IMR-90 (cell line): ENCODE measurements at regions not wholly inside any gene's neighbourhood (a gene's known extent, or its start where the extent isn't known, plus 50 kb on each side); places are given as distances from the start of the nearest gene placed in this dataset.

Source experiments
- ATAC-seq: fragments of 200-7000 bp; cut with Tn5 transposase; 2 replicates; pipeline ENCODE4 v1.9.1; 2020; ENCODE audit warnings: low read depth, mild to moderate bottlenecking, moderate library complexity
- BruUV-seq: library from RNA; stranded (reverse); fragments of 400-500 nt; replicated peaks from 2 replicates; lab custom pipeline; 2021; lab: Mats Ljungman, UMichigan
- CTCF ChIA-PET: fragments of 300-600 bp; formaldehyde crosslinking; extraction: SDS; loops from one replicate; lab custom pipeline; 2021; ENCODE audit warnings: antibody characterized with exemption; lab: Yijun Ruan, JAX
- POLR2A ChIA-PET: fragments of 300-600 bp; sonication (Branson Sonifier 250); formaldehyde crosslinking; loops from one replicate; lab custom pipeline; 2022; ENCODE audit warnings: antibody characterized with exemption; ENCODE audit not compliant: unreplicated experiment; lab: Charles Lee
- DNase-seq: peaks from one replicate; pipeline ENCODE4 v3.0.0; 2013
- H2AFZ ChIP-seq: replicated peaks from 2 replicates; pipeline ENCODE3; 2013; ENCODE audit warnings: low read length, mild to moderate bottlenecking; ENCODE audit not compliant: poor library complexity
- H2AK5ac ChIP-seq: 2 replicates; pipeline ENCODE4 v1.6.1; 2013; ENCODE audit warnings: low read depth, low read length, inconsistent platforms
- H2AK9ac ChIP-seq: replicated peaks from 2 replicates; pipeline ENCODE3; 2013; ENCODE audit warnings: mild to moderate bottlenecking, low read depth, low read length, moderate library complexity; ENCODE audit not compliant: poor library complexity
- H2BK120ac ChIP-seq: 2 replicates; pipeline ENCODE4 v1.6.1; 2013; ENCODE audit warnings: low read depth, low read length, inconsistent platforms
- H2BK15ac ChIP-seq: 3 replicates; pipeline ENCODE4 v1.6.1; 2013; ENCODE audit warnings: low read depth, low read length, inconsistent platforms
- H2BK20ac ChIP-seq: 2 replicates; pipeline ENCODE4 v1.6.1; 2013; ENCODE audit warnings: low read depth, mild to moderate bottlenecking, inconsistent platforms, low read length, moderate library complexity
- H2BK5ac ChIP-seq: 2 replicates; pipeline ENCODE4 v1.6.1; 2013; ENCODE audit warnings: mild to moderate bottlenecking, low read depth, low read length, inconsistent platforms; ENCODE audit not compliant: poor library complexity, severe bottlenecking
- H3K14ac ChIP-seq: replicated peaks from 2 replicates; pipeline ENCODE4 v1.6.1; 2013; ENCODE audit warnings: low read depth, low read length, inconsistent platforms
- H3K18ac ChIP-seq: 2 replicates; pipeline ENCODE4 v1.6.1; 2013; ENCODE audit warnings: low read depth, low read length, control low read depth
- H3K23ac ChIP-seq: 2 replicates; pipeline ENCODE4 v1.6.1; 2013; ENCODE audit warnings: low read depth, low read length, inconsistent platforms
- H3K27ac ChIP-seq: 2 replicates; pipeline ENCODE4 v1.5.1; 2013; ENCODE audit warnings: mild to moderate bottlenecking, control low read depth, low read length; ENCODE audit not compliant: insufficient read depth
- H3K27me3 ChIP-seq: 2 replicates; pipeline ENCODE4 v1.6.1; 2013; ENCODE audit warnings: low read length; ENCODE audit not compliant: control insufficient read depth, insufficient read depth
- H3K36me3 ChIP-seq: 2 replicates; pipeline ENCODE4 v1.6.1; 2013; ENCODE audit warnings: low read length, mixed read lengths; ENCODE audit not compliant: control insufficient read depth, insufficient read depth
- H3K4ac ChIP-seq: 2 replicates; pipeline ENCODE4 v1.6.1; 2013; ENCODE audit warnings: low read depth, low read length, inconsistent platforms
- H3K4me1 ChIP-seq: 2 replicates; pipeline ENCODE4 v1.6.1; 2013; ENCODE audit warnings: low read length, mixed read lengths; ENCODE audit not compliant: control insufficient read depth, insufficient read depth
- H3K4me2 ChIP-seq: 2 replicates; pipeline ENCODE4 v1.6.1; 2013; ENCODE audit warnings: low read depth, mild to moderate bottlenecking, control low read depth, low read length, moderate library complexity
- H3K4me3 ChIP-seq: 2 replicates; pipeline ENCODE4 v1.5.1; 2013; ENCODE audit warnings: low read depth, mild to moderate bottlenecking, control low read depth, low read length, moderate library complexity; ENCODE audit not compliant: insufficient read depth
- H3K56ac ChIP-seq: 2 replicates; pipeline ENCODE4 v1.6.1; 2013; ENCODE audit warnings: low read length, inconsistent platforms; ENCODE audit not compliant: insufficient read depth; ENCODE audit errors: extremely low read depth
- H3K79me1 ChIP-seq, 2 experiments: 2 replicates each; pipeline ENCODE4 v1.6.1; 2013; ENCODE audit warnings: low read length in 2 of 2, inconsistent platforms in 1 of 2, low read depth in 1 of 2
- H3K9ac ChIP-seq: 2 replicates; pipeline ENCODE4 v1.6.1; 2013; ENCODE audit warnings: low read depth, low read length, control low read depth
- H3K9me1 ChIP-seq: 2 replicates; pipeline ENCODE4 v1.6.1; 2013; ENCODE audit warnings: low read length, inconsistent platforms; ENCODE audit not compliant: insufficient read depth
- H3K9me3 ChIP-seq: 2 replicates; pipeline ENCODE4 v1.6.1; 2013; ENCODE audit warnings: low read length; ENCODE audit not compliant: control insufficient read depth, insufficient read depth
- H4K20me1 ChIP-seq: 2 replicates; pipeline ENCODE4 v1.6.1; 2013; ENCODE audit warnings: low read length, inconsistent platforms; ENCODE audit not compliant: insufficient read depth
- H4K5ac ChIP-seq: 2 replicates; pipeline ENCODE4 v1.6.1; 2013; ENCODE audit warnings: mild to moderate bottlenecking, low read depth, low read length, control low read depth
- H4K8ac ChIP-seq, 2 experiments: 2 replicates each; pipeline ENCODE4 v1.6.1; 2013; ENCODE audit warnings: low read depth in 2 of 2, low read length in 2 of 2, control low read depth in 1 of 2, inconsistent platforms in 1 of 2
- H4K91ac ChIP-seq: 2 replicates; pipeline ENCODE4 v1.6.1; 2013; ENCODE audit warnings: low read depth, low read length, inconsistent platforms; ENCODE audit not compliant: insufficient read depth
- CHD1 ChIP-seq: IDR thresholded peaks from 2 replicates; pipeline ENCODE4 v1.6.1; 2012; ENCODE audit warnings: low read depth, low read length, improper control_type of control experiment
- MAFK ChIP-seq: IDR thresholded peaks from 2 replicates; pipeline ENCODE4 v1.6.1; 2012; ENCODE audit warnings: low read depth, low read length, improper control_type of control experiment
- POLR2A ChIP-seq: IDR thresholded peaks from 2 replicates; pipeline ENCODE4 v1.6.1; 2012; ENCODE audit warnings: mild to moderate bottlenecking, low read depth, low read length
- RFX5 ChIP-seq: IDR thresholded peaks from 2 replicates; pipeline ENCODE4 v1.8.0; 2012; ENCODE audit warnings: low read depth, mild to moderate bottlenecking, low read length, moderate library complexity
- SMC3 ChIP-seq: fragments of 150-350 bp; IDR thresholded peaks from 2 replicates; pipeline ENCODE4 v1.6.1; 2016; ENCODE audit warnings: low read depth, mild to moderate bottlenecking, antibody characterized with exemption, low read length, moderate library complexity
- WGBS, 2 experiments: methylation state at CpG; one replicate each; pipeline versions ENCODE4 v1.1.5 to v1.1.7; 2013; ENCODE audit warnings: missing lambda C conversion rate in 2 of 2; ENCODE audit not compliant: insufficient read length in 1 of 2; ENCODE audit errors: extremely low coverage in 2 of 2; 5-methylcytosine and 5-hydroxymethylcytosine counted together
- dilution Hi-C: fragments of 300-500 bp; cut with HindIII; formaldehyde crosslinking; loops from one replicate; pipeline ENCODE4 v1.14.3; 2018; ENCODE audit warnings: low sequenced_read_pairs; ENCODE audit not compliant: unreplicated experiment
- in situ Hi-C: fragments of 300-500 bp; cut with MboI; formaldehyde crosslinking; loops from 3 replicates; pipeline ENCODE4 v1.14.3; 2019; ENCODE audit warnings: low sequenced_read_pairs, inconsistent platforms, mixed read lengths
- intact Hi-C: fragments of 100-400 bp; cut with micrococcal nuclease; formaldehyde crosslinking; loops from 2 replicates; pipeline ENCODE4 v1.10.0; 2022

GRCh38 chr7:85669225-85669624 lies 482.4 kb upstream of the SEMA3D start:
- H3K9me1 ChIP-seq = no peaks in the 10 kb centered on the region
- H4K5ac ChIP-seq = no peak overlapping the region
- H4K91ac ChIP-seq = no peak overlapping the region
- H2BK20ac ChIP-seq = no peak overlapping the region
- ATAC-seq (no peak), DNase-seq (no peak)
- no peak overlapping the region for H3K27ac ChIP-seq
- H3K79me1 ChIP-seq = no peaks in the 10 kb centered on the region
- H3K56ac ChIP-seq = no peak overlapping the region
- H3K4me2 ChIP-seq = no peak overlapping the region
- H3K4ac ChIP-seq = no peak overlapping the region
- no peak overlapping the region for H3K9ac ChIP-seq
- no peaks in the 10 kb centered on the region; the same call in 1 of the 2 replicates for H3K27me3 ChIP-seq
- H3K9me3 ChIP-seq = no peaks in the 10 kb centered on the region
- BruUV-seq = no TSS peak
- H2AK5ac ChIP-seq = no peak overlapping the region
- no peak overlapping the region for H3K18ac ChIP-seq
- no peaks in the 10 kb centered on the region for H3K36me3 ChIP-seq
- H2AFZ ChIP-seq = no peak overlapping the region
- TF ChIP-seq POLR2A (no peak), SMC3 (no peak), CHD1 (no peak), RFX5 (no peak), MAFK (no peak)
- intact Hi-C loops = no loop called here
- dilution Hi-C loops = no loop called here
- POLR2A ChIA-PET = no interaction called here
- no peak overlapping the region for H2BK15ac ChIP-seq
- no CpG with 5 or more reads among the region's 3 CpGs for WGBS, 2 experiments
- H3K4me3 ChIP-seq = no peak overlapping the region
- CTCF ChIA-PET = no interaction called here
- in situ Hi-C loops = no loop called here
- no peak overlapping the region for H4K8ac ChIP-seq
- H4K20me1 ChIP-seq = no peaks in the 10 kb centered on the region
- no peak overlapping the region for H2BK120ac ChIP-seq
- no peak overlapping the region for H3K23ac ChIP-seq
- H3K4me1 ChIP-seq = no peaks in the 10 kb centered on the region
- no peak overlapping the region for H2AK9ac ChIP-seq
- no peak overlapping the region for H3K14ac ChIP-seq
- no peak overlapping the region for H2BK5ac ChIP-seq
